ENCODE measurements at regions not wholly inside any gene's neighbourhood (a gene's known extent, or its start where the extent isn't known, plus 50 kb on each side); places are given as distances from the start of the nearest gene placed in this dataset.

DNA sequence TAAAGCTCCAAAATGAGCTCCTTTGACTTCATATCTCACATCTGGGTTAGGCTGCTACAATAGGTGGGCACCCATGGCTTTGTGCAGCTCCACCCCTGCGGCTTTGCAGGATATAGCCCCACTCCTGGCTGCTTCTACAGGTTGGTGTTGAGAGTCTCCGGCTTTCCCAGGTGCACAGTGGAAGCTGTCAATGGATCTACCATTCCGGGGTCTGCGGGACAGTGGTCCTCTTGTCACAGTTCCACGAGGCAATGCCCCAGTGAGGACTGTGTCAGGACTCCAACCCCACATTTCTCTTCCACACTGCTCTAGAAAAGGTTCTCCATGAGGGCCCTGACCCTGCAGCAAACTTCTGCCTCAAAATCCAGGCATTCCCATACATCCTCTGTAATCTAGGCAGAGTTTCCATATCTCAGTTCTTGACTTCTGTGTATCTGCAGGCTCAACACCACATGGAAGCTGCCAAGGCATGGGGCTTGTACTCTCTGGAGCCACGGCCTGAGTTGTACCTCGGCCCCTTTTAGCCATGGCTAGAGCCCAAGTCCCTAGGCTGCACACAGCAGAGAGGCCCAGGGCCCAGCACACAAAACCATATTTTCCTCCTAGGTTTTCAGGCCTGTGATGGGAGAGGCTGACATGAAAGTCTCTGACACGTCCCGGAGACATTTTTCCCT, 342.8 kb downstream of the FAM47B start:
- no peak for DNase-seq
- TF ChIP-seq EP300 (IDR thresholded peaks at IDR 0.05) (no peak), POLR2A (IDR thresholded peaks at IDR 0.05) (no peak)
- TF ChIP-seq, protein P1, sequence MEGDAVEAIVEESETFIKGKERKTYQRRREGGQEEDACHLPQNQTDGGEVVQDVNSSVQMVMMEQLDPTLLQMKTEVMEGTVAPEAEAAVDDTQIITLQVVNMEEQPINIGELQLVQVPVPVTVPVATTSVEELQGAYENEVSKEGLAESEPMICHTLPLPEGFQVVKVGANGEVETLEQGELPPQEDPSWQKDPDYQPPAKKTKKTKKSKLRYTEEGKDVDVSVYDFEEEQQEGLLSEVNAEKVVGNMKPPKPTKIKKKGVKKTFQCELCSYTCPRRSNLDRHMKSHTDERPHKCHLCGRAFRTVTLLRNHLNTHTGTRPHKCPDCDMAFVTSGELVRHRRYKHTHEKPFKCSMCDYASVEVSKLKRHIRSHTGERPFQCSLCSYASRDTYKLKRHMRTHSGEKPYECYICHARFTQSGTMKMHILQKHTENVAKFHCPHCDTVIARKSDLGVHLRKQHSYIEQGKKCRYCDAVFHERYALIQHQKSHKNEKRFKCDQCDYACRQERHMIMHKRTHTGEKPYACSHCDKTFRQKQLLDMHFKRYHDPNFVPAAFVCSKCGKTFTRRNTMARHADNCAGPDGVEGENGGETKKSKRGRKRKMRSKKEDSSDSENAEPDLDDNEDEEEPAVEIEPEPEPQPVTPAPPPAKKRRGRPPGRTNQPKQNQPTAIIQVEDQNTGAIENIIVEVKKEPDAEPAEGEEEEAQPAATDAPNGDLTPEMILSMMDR (IDR thresholded peaks at IDR 0.05), result no peak
- 68 to 71% (median 69%) methylated on average over 9 of the region's 9 CpGs for WGBS, 3 donors
- H3K4me1 ChIP-seq (ENCODE audit: insufficient read depth), result no peaks in the 10 kb centered on the region
- H3K4me3 ChIP-seq, result no peak overlapping the region
- H3K27ac ChIP-seq, result no peak overlapping the region
- intact Hi-C loops (cut with DNase I), result no loop called here
- no peaks in the 10 kb centered on the region for H3K27me3 ChIP-seq
- H3K36me3 ChIP-seq, result no peaks in the 10 kb centered on the region
- no peaks in the 10 kb centered on the region for H3K9me3 ChIP-seq

GRCh38 chrX:35288657-35289056, 346.1 kb downstream of the FAM47B start:
- H3K36me3 ChIP-seq, result no peaks in the 10 kb centered on the region
- WGBS, 3 donors, result 39 to 53% (median 49%) methylated on average over 1 of the region's 1 CpG
- H3K4me1 ChIP-seq (ENCODE audit: insufficient read depth), result no peaks in the 10 kb centered on the region
- no peaks in the 10 kb centered on the region for H3K27me3 ChIP-seq
- H3K4me3 ChIP-seq, result no peak overlapping the region
- intact Hi-C loops (cut with DNase I), result no loop called here
- H3K9me3 ChIP-seq, result no peaks in the 10 kb centered on the region
- H3K27ac ChIP-seq, result no peak overlapping the region
- DNase-seq, result no peak
- TF ChIP-seq EP300 (IDR thresholded peaks at IDR 0.05) (no peak), POLR2A (IDR thresholded peaks at IDR 0.05) (no peak)
- TF ChIP-seq, protein P1 (IDR thresholded peaks at IDR 0.05), result no peak

- no peak for TF ChIP-seq POLR2A (IDR thresholded peaks at IDR 0.05)
- no peak for TF ChIP-seq EP300 (IDR thresholded peaks at IDR 0.05)
- TF ChIP-seq, protein P1 (IDR thresholded peaks at IDR 0.05), result no peak
- Histone ChIP-seq H3K27ac (no peak overlapping the region), H3K36me3 (no peaks in the 10 kb centered on the region), H3K9me3 (no peaks in the 10 kb centered on the region), H3K4me3 (no peak overlapping the region), H3K27me3 (no peaks in the 10 kb centered on the region), H3K4me1 (ENCODE audit: insufficient read depth) (no peaks in the 10 kb centered on the region)
- 40 to 45% (median 41%) methylated on average over 2 of the region's 2 CpGs for whole genome bisulfite sequencing, 3 donors
- no peak for DNase-seq
- intact Hi-C loops (cut with DNase I), result no loop called here
These were observed 347.4 kb downstream of the FAM47B start for GRCh38 chrX:35289952-35290351.

GRCh38 chrX:35291013-35291412, 348.4 kb downstream of the FAM47B start:
- H3K4me3 ChIP-seq, result no peak overlapping the region
- TF ChIP-seq, protein P1 (IDR thresholded peaks at IDR 0.05), result no peak
- TF ChIP-seq EP300 (IDR thresholded peaks at IDR 0.05), result no peak
- no peak for TF ChIP-seq POLR2A (IDR thresholded peaks at IDR 0.05)
- H3K9me3 ChIP-seq, result no peaks in the 10 kb centered on the region
- no peaks in the 10 kb centered on the region for H3K4me1 ChIP-seq (ENCODE audit: insufficient read depth)
- H3K27ac ChIP-seq, result no peak overlapping the region
- intact Hi-C loops (cut with DNase I), result no loop called here
- WGBS, 3 donors, result 58 to 74% (median 69%) methylated on average over 2 of the region's 2 CpGs
- H3K27me3 ChIP-seq, result no peaks in the 10 kb centered on the region
- no peak for DNase-seq
- no peaks in the 10 kb centered on the region for H3K36me3 ChIP-seq
